ENCODE measurements at regions not wholly inside any gene's neighbourhood (a gene's known extent, or its start where the extent isn't known, plus 50 kb on each side); places are given as distances from the start of the nearest gene placed in this dataset.

DNA sequence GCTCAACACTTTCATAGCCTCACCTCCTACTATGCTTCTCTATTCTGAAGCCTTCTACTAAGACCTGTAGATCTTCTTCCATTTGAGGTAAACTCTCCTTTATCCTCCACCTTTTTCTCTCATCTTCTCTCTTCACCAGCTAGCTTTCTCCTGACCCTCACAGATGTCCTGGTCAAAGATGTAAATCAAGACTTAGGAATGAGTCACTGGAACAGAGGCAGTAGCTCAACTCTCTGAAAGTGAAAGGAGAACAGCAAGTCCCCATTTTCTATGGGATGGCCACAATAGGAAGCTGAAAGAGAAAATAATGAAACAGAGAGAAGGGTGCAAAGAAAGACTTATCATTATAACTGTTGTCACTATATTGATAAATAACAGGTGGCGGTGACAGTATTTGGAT lies 86.1 kb upstream of the DOCK9 start:
- Histone ChIP-seq H3K36me3 (ENCODE audit: insufficient read depth, low read length) (no peaks in the 10 kb centered on the region), H3K79me2 (ENCODE audit: control insufficient read depth, insufficient read depth, low read length, unreplicated experiment) (no peaks in the 10 kb centered on the region), H3K27me3 (ENCODE audit: insufficient read depth, low read length) (no peaks in the 10 kb centered on the region), H3K27ac (ENCODE audit: low read depth, low read length) (no peak overlapping the region), H2AFZ (ENCODE audit: low read length, unreplicated experiment) (no peak overlapping the region), H3K4me1 (ENCODE audit: control insufficient read depth, insufficient read depth, low read length, unreplicated experiment) (peaks cover 22% of the 10 kb centered on the region), H3K4me3 (ENCODE audit: low read depth, low read length) (no peak overlapping the region)

GRCh38 chr13:99064624-99065234 lies 86.9 kb upstream of the DOCK9 start:
- H3K4me1 ChIP-seq (ENCODE audit: control insufficient read depth, insufficient read depth, low read length, unreplicated experiment): peaks cover 22% of the 10 kb centered on the region
- no peak overlapping the region for H2AFZ ChIP-seq (ENCODE audit: low read length, unreplicated experiment)
- no peaks in the 10 kb centered on the region for H3K36me3 ChIP-seq (ENCODE audit: insufficient read depth, low read length)
- H3K79me2 ChIP-seq (ENCODE audit: control insufficient read depth, insufficient read depth, low read length, unreplicated experiment): no peaks in the 10 kb centered on the region
- H3K4me3 ChIP-seq (ENCODE audit: low read depth, low read length): no peak overlapping the region
- no peak overlapping the region for H3K27ac ChIP-seq (ENCODE audit: low read depth, low read length)
- H3K27me3 ChIP-seq (ENCODE audit: insufficient read depth, low read length): no peaks in the 10 kb centered on the region

DNA sequence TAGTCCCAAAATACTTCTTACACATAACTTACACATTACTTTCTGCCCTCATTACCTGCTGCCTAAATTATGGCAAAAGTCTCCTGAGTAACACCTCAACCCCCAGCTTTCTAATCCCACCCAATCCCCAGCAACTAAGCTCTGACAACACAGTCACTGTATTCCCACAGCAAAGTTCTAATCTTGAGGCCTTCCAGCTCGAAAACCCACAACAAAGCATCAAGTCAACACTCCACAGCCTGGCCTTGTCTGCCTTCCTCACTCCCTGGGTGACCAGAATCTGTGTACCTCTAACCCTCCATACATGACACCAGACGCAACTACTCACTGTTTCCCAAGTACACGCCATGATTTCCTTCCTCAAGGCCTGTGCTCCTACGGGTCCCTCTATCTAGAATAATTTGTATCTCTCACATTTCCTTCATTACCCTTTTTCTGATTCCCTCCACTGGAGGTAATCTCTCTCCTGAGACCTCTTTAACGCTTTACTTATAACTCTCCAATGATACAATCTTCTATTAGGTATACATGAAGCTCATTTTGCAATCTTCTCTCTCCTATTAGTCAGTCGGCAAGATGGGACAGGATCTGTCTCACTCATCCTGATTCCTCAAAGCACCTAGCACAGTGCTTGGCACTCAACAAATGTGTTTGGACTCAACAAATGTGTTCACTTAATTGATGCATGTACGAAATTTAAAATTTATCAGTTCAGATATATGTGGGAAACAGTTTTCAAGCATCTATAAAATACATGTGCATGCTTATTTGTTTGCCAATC lies 87.6 kb upstream of the DOCK9 start:
- H3K4me1 ChIP-seq (ENCODE audit: control insufficient read depth, insufficient read depth, low read length, unreplicated experiment): peaks cover 22% of the 10 kb centered on the region

GRCh38 chr13:99066219-99066618 lies 88.4 kb upstream of the DOCK9 start:
- H3K4me3 ChIP-seq (ENCODE audit: low read depth, low read length): no peak overlapping the region
- H3K27me3 ChIP-seq (ENCODE audit: insufficient read depth, low read length): no peaks in the 10 kb centered on the region
- no peaks in the 10 kb centered on the region for H3K79me2 ChIP-seq (ENCODE audit: control insufficient read depth, insufficient read depth, low read length, unreplicated experiment)
- H3K27ac ChIP-seq (ENCODE audit: low read depth, low read length): no peak overlapping the region
- H3K4me1 ChIP-seq (ENCODE audit: control insufficient read depth, insufficient read depth, low read length, unreplicated experiment): peaks cover 22% of the 10 kb centered on the region
- no peak overlapping the region for H2AFZ ChIP-seq (ENCODE audit: low read length, unreplicated experiment)
- no peaks in the 10 kb centered on the region for H3K36me3 ChIP-seq (ENCODE audit: insufficient read depth, low read length)

More for the DNA sequence above, 87.6 kb upstream of the DOCK9 start:
- H3K36me3 ChIP-seq (ENCODE audit: insufficient read depth, low read length): no peaks in the 10 kb centered on the region
- no peak overlapping the region for H3K4me3 ChIP-seq (ENCODE audit: low read depth, low read length)
- no peak overlapping the region for H3K27ac ChIP-seq (ENCODE audit: low read depth, low read length)
- H3K79me2 ChIP-seq (ENCODE audit: control insufficient read depth, insufficient read depth, low read length, unreplicated experiment): no peaks in the 10 kb centered on the region
- no peaks in the 10 kb centered on the region for H3K27me3 ChIP-seq (ENCODE audit: insufficient read depth, low read length)
- no peak overlapping the region for H2AFZ ChIP-seq (ENCODE audit: low read length, unreplicated experiment)

DNA sequence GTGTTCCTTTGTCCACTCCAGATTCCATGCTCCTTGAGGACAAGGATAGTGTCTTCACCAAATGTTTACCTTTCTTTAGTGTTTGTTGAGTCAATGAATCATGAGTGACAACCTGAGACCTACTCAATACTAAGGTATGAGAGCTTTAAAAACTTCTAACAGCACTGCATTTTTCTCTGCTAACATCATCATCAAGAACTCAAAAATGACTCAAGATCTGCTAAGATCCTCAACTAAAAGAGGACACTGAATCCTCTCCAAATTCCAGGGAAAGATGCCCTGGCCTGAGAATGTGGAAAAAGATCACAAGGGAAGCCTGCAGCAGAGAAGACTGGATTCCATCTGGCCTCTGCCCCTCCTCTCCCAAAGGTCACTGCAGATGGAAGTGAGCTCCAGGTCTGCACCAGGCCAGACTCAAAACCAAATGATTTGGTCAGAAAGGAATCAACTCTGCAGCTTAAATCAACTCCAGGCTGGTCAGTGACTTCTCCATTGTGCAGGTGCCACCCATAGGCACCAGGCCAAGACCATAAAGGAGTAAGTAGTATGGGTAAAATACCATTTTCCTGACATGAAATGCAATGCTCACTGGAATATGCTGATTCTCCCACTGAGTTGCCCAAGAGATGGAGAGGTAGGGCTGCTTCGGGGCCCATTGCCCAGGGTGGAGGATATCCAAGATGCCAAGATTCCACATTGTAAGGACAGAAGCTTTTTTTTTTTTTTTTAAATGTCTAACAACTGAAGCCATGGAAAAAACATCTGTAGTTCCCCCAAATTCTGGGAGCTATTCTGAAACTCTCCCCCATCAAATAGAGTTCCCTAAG lies 89.5 kb upstream of the DOCK9 start:
- no peak overlapping the region for H3K4me3 ChIP-seq (ENCODE audit: low read depth, low read length)
- no peak overlapping the region for H2AFZ ChIP-seq (ENCODE audit: low read length, unreplicated experiment)

GRCh38 chr13:99071211-99071610 lies 93.3 kb upstream of the DOCK9 start:
- Histone ChIP-seq H3K27me3 (ENCODE audit: insufficient read depth, low read length) (no peaks in the 10 kb centered on the region), H3K4me1 (ENCODE audit: control insufficient read depth, insufficient read depth, low read length, unreplicated experiment) (peaks cover 17% of the 10 kb centered on the region), H3K79me2 (ENCODE audit: control insufficient read depth, insufficient read depth, low read length, unreplicated experiment) (no peaks in the 10 kb centered on the region), H3K4me3 (ENCODE audit: low read depth, low read length) (no peak overlapping the region), H2AFZ (ENCODE audit: low read length, unreplicated experiment) (no peak overlapping the region), H3K36me3 (ENCODE audit: insufficient read depth, low read length) (no peaks in the 10 kb centered on the region; the same call in 1 of the 2 replicates), H3K27ac (ENCODE audit: low read depth, low read length) (no peak overlapping the region)

More for the DNA sequence above, 89.5 kb upstream of the DOCK9 start:
- H3K27me3 ChIP-seq (ENCODE audit: insufficient read depth, low read length): no peaks in the 10 kb centered on the region
- no peaks in the 10 kb centered on the region for H3K36me3 ChIP-seq (ENCODE audit: insufficient read depth, low read length)
- no peak overlapping the region; the same call in 1 of the 2 replicates for H3K27ac ChIP-seq (ENCODE audit: low read depth, low read length)
- peaks cover 22% of the 10 kb centered on the region for H3K4me1 ChIP-seq (ENCODE audit: control insufficient read depth, insufficient read depth, low read length, unreplicated experiment)
- no peaks in the 10 kb centered on the region for H3K79me2 ChIP-seq (ENCODE audit: control insufficient read depth, insufficient read depth, low read length, unreplicated experiment)

GRCh38 chr13:99071666-99072065 lies 93.8 kb upstream of the DOCK9 start:
- H3K27me3 ChIP-seq (ENCODE audit: insufficient read depth, low read length): no peaks in the 10 kb centered on the region
- no peak overlapping the region for H3K4me3 ChIP-seq (ENCODE audit: low read depth, low read length)
- H3K79me2 ChIP-seq (ENCODE audit: control insufficient read depth, insufficient read depth, low read length, unreplicated experiment): no peaks in the 10 kb centered on the region
- peaks cover 15% of the 10 kb centered on the region for H3K4me1 ChIP-seq (ENCODE audit: control insufficient read depth, insufficient read depth, low read length, unreplicated experiment)
- H2AFZ ChIP-seq (ENCODE audit: low read length, unreplicated experiment): no peak overlapping the region
- H3K36me3 ChIP-seq (ENCODE audit: insufficient read depth, low read length): no peaks in the 10 kb centered on the region; the same call in 1 of the 2 replicates
- no peak overlapping the region for H3K27ac ChIP-seq (ENCODE audit: low read depth, low read length)

DNA sequence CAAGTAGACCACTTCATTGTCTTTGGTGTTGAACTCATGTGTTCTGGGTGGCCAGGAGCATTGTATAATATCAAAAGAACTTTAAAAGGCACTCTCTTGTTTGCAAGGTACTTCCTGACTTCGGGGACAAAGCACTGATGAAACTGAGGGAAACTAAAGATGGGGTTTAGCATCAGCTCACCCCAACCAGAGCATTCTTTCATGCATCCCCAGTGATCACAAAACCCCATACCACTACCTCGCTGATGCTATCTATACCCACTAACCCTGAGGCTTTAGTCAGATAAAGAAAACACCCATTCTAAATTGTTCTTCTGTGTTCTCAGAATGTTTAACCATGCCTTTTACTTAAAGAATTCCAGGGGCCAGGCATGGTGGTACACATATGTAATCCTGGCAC lies 94.5 kb upstream of the DOCK9 start:
- H3K79me2 ChIP-seq (ENCODE audit: control insufficient read depth, insufficient read depth, low read length, unreplicated experiment): no peaks in the 10 kb centered on the region
- no peaks in the 10 kb centered on the region; the same call in 1 of the 2 replicates for H3K36me3 ChIP-seq (ENCODE audit: insufficient read depth, low read length)
- H3K4me1 ChIP-seq (ENCODE audit: control insufficient read depth, insufficient read depth, low read length, unreplicated experiment): peaks cover 9% of the 10 kb centered on the region
- no peak overlapping the region for H3K4me3 ChIP-seq (ENCODE audit: low read depth, low read length)
- H2AFZ ChIP-seq (ENCODE audit: low read length, unreplicated experiment): no peak overlapping the region
- no peak overlapping the region for H3K27ac ChIP-seq (ENCODE audit: low read depth, low read length)
- H3K27me3 ChIP-seq (ENCODE audit: insufficient read depth, low read length): no peaks in the 10 kb centered on the region

DNA sequence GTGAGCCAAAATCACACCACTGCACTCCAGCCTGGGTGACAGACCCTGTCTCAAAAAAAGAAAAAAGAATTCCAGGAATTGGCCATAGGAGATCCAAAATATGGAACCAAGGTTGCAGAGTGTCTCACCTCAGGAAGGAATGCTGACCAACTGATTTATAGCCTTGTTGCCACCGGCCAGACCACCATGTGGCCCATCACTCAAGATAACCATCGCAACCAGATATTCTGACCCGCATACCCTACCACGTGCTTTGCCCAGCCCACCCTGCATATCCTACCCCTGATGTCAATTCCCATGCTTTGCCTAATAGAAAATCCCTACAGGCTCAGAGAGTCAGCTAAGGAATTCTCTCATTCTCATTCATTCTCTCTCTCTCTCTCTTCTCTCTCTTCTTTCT lies 95.1 kb upstream of the DOCK9 start:
- no peaks in the 10 kb centered on the region for H3K79me2 ChIP-seq (ENCODE audit: control insufficient read depth, insufficient read depth, low read length, unreplicated experiment)
- H3K4me3 ChIP-seq (ENCODE audit: low read depth, low read length): no peak overlapping the region
- no peaks in the 10 kb centered on the region; the same call in none of the 2 replicates for H3K36me3 ChIP-seq (ENCODE audit: insufficient read depth, low read length)
- no peak overlapping the region for H3K27ac ChIP-seq (ENCODE audit: low read depth, low read length)
- H3K27me3 ChIP-seq (ENCODE audit: insufficient read depth, low read length): no peaks in the 10 kb centered on the region
- peaks cover 3% of the 10 kb centered on the region for H3K4me1 ChIP-seq (ENCODE audit: control insufficient read depth, insufficient read depth, low read length, unreplicated experiment)
- H2AFZ ChIP-seq (ENCODE audit: low read length, unreplicated experiment): no peak overlapping the region

GRCh38 chr13:99074693-99075092 lies 96.8 kb upstream of the DOCK9 start:
- no peak overlapping the region for H3K4me3 ChIP-seq (ENCODE audit: low read depth, low read length)
- H3K27ac ChIP-seq (ENCODE audit: low read depth, low read length): no peak overlapping the region
- no peaks in the 10 kb centered on the region for H3K79me2 ChIP-seq (ENCODE audit: control insufficient read depth, insufficient read depth, low read length, unreplicated experiment)
- H3K27me3 ChIP-seq (ENCODE audit: insufficient read depth, low read length): no peaks in the 10 kb centered on the region
- H3K4me1 ChIP-seq (ENCODE audit: control insufficient read depth, insufficient read depth, low read length, unreplicated experiment): no peaks in the 10 kb centered on the region
- H3K36me3 ChIP-seq (ENCODE audit: insufficient read depth, low read length): no peaks in the 10 kb centered on the region; the same call in none of the 2 replicates
- no peak overlapping the region for H2AFZ ChIP-seq (ENCODE audit: low read length, unreplicated experiment)

All from ACC112 (cell line).